K562 (cell line): ENCODE measurements at regions not wholly inside any gene's neighbourhood (a gene's known extent, or its start where the extent isn't known, plus 50 kb on each side); places are given as distances from the start of the nearest gene placed in this dataset.

ENCODE experiments used
- ATAC-seq: fragments of 200-7000 bp; cut with Tn5 transposase; 3 replicates; pipeline ENCODE4 v1.9.1; 2020; ENCODE audit warnings: moderate library complexity
- BruUV-seq: library from RNA; stranded (reverse); fragments of 400-500 nt; replicated peaks from 2 replicates; lab custom pipeline; 2021; lab: Mats Ljungman, UMichigan
- CTCF ChIA-PET: fragments of 300-600 bp; formaldehyde crosslinking; extraction: SDS; loops from one replicate; lab custom pipeline; 2021; ENCODE audit warnings: low intra/inter-chr PET ratio; lab: Yijun Ruan, JAX
- POLR2A ChIA-PET: fragments of 300-600, 350-650 bp; sonication (Branson Sonifier 250); formaldehyde crosslinking; extraction: SDS; loops from one replicate; lab custom pipeline; 2021; ENCODE audit warnings: antibody characterized with exemption, inconsistent platforms; lab: Yijun Ruan, JAX
- DNase-seq, 4 experiments: peaks; one replicate each; pipeline versions ENCODE4 v3.0.0 to v3.0.0-alpha.2; 2011 to 2018; ENCODE audit warnings: low spot score in 3 of 4, mixed read lengths in 3 of 4; ENCODE audit errors: extremely low read depth in 1 of 4
- FAIRE-seq: peaks from 2 replicates; lab custom pipeline; 2011; peaks lifted over from hg19 to GRCh38; lab: Jason Lieb, UNC
- H2AFZ ChIP-seq: 2 replicates; pipeline ENCODE4 v1.6.0; 2011; ENCODE audit warnings: low read depth, low read length, control low read depth, inconsistent platforms
- H3K27ac ChIP-seq: fragments of 200-600 bp; 3 replicates; pipeline ENCODE4 v1.8.0; 2011; ENCODE audit warnings: low read depth, mild to moderate bottlenecking, control low read depth, inconsistent platforms, low read length, moderate library complexity, mixed read lengths; ENCODE audit errors: extremely low read depth
- H3K27me3 ChIP-seq, 2 experiments: fragments of 300-600 bp in 1 of 2; 2 replicates in 1 of 2; 3 replicates in 1 of 2; pipeline versions ENCODE4 v1.6.0 to v1.8.0; 2011; ENCODE audit warnings: inconsistent platforms in 2 of 2, low read length in 2 of 2, mild to moderate bottlenecking in 1 of 2, mixed read lengths in 1 of 2, moderate library complexity in 1 of 2; ENCODE audit not compliant: control insufficient read depth in 2 of 2, insufficient read depth in 2 of 2
- H3K36me3 ChIP-seq: fragments of 300-600 bp; 3 replicates; pipeline ENCODE4 v1.8.0; 2011; ENCODE audit warnings: mild to moderate bottlenecking, low read length, inconsistent platforms; ENCODE audit not compliant: control insufficient read depth, insufficient read depth
- H3K4me1 ChIP-seq, 2 experiments: fragments of 200-600 bp in 1 of 2; replicated peaks in 1 of 2; 2 replicates in 1 of 2; 3 replicates in 1 of 2; pipeline versions ENCODE4 v1.5.1 to v1.8.0; 2011; ENCODE audit warnings: inconsistent platforms in 2 of 2, low read length in 2 of 2, mild to moderate bottlenecking in 1 of 2, mixed read lengths in 1 of 2, moderate library complexity in 1 of 2; ENCODE audit not compliant: control insufficient read depth in 2 of 2, insufficient read depth in 2 of 2
- H3K4me2 ChIP-seq: 2 replicates; pipeline ENCODE4 v1.6.1; 2011; ENCODE audit warnings: low read length, control low read depth, inconsistent platforms, mixed read lengths; ENCODE audit not compliant: insufficient read depth
- H3K4me3 ChIP-seq: fragments of 200-600 bp; sonication (generic), shearing (Covaris generic); 2 replicates; pipeline ENCODE4 v1.5.1; 2016; ENCODE audit warnings: control low read depth, inconsistent platforms
- H3K79me2 ChIP-seq: fragments of 200-600 bp; 3 replicates; pipeline ENCODE4 v1.8.0; 2011; ENCODE audit warnings: low read length, inconsistent platforms; ENCODE audit not compliant: control insufficient read depth, insufficient read depth
- H3K9ac ChIP-seq, 2 experiments: 2 replicates each; pipeline versions ENCODE4 v1.6.0 to v1.6.1; 2011; ENCODE audit warnings: low read depth in 2 of 2, low read length in 2 of 2, control low read depth in 1 of 2, inconsistent platforms in 1 of 2, mild to moderate bottlenecking in 1 of 2, mixed read lengths in 1 of 2; ENCODE audit not compliant: insufficient read depth in 1 of 2
- H3K9me1 ChIP-seq: one replicate; pipeline ENCODE4 v1.6.0; 2011; ENCODE audit warnings: inconsistent platforms, mild to moderate bottlenecking, low read length, moderate library complexity; ENCODE audit not compliant: control insufficient read depth, insufficient read depth
- H3K9me3 ChIP-seq: replicated peaks from 2 replicates; pipeline ENCODE4 v1.5.1; 2011; ENCODE audit warnings: low read depth, low read length, inconsistent platforms; ENCODE audit not compliant: control insufficient read depth, insufficient read depth
- H4K20me1 ChIP-seq: replicated peaks from 2 replicates; pipeline ENCODE4 v1.6.1; 2011; ENCODE audit warnings: low read length, inconsistent platforms, mixed read lengths; ENCODE audit not compliant: control insufficient read depth, insufficient read depth
- CBX1 ChIP-seq: sonication (generic); IDR thresholded peaks from 2 replicates; pipeline ENCODE4 v1.6.1; 2016; ENCODE audit warnings: antibody characterized with exemption, low read depth, mild to moderate bottlenecking
- DIDO1 ChIP-seq: fragments of 450-650 bp; IDR thresholded peaks from 2 replicates; pipeline ENCODE4 v1.6.1; 2016; ENCODE audit warnings: low read depth, missing biosample characterization, missing genetic modification characterization
- ETV6 ChIP-seq, 3 experiments: fragments of 150-350 bp in 1 of 3; sonication (generic) in 1 of 3; formaldehyde crosslinking in 1 of 3; IDR thresholded peaks; 2 replicates each; pipeline versions ENCODE4 v1.6.1 to v1.8.0; 2014 to 2022; ENCODE audit warnings: borderline replicate concordance in 2 of 3, low read depth in 2 of 3, antibody characterized with exemption in 1 of 3, low read length in 1 of 3, mild to moderate bottlenecking in 1 of 3, missing genetic modification reagents in 1 of 3
- ILK ChIP-seq: fragments of 450-650 bp; IDR thresholded peaks from 2 replicates; pipeline ENCODE4 v1.6.1; 2016; ENCODE audit warnings: missing genetic modification characterization, low read depth, mild to moderate bottlenecking, missing compliant biosample characterization, moderate library complexity, borderline replicate concordance
- LARP7 ChIP-seq: fragments of 450-650 bp; IDR thresholded peaks from 2 replicates; pipeline ENCODE4 v1.6.1; 2016
- MAFG ChIP-seq: fragments of 450-650 bp; conservative IDR thresholded peaks from 2 replicates; pipeline ENCODE4 v1.6.1; 2016; ENCODE audit warnings: missing genetic modification characterization, missing compliant biosample characterization
- TOE1 ChIP-seq, 2 experiments: fragments of 450-650 bp in 1 of 2; sonication (generic) in 1 of 2; formaldehyde crosslinking in 1 of 2; IDR thresholded peaks; 2 replicates each; pipeline versions ENCODE4 v1.7.1 to v1.8.0; 2016 to 2022; ENCODE audit warnings: borderline replicate concordance in 2 of 2, mild to moderate bottlenecking in 2 of 2, antibody characterized with exemption in 1 of 2, inconsistent platforms in 1 of 2, low read depth in 1 of 2, missing genetic modification reagents in 1 of 2, moderate library complexity in 1 of 2
- TSC22D4 ChIP-seq: fragments of 450-650 bp; IDR thresholded peaks from 2 replicates; pipeline ENCODE4 v1.6.1; 2016; ENCODE audit warnings: missing genetic modification characterization, missing biosample characterization, control low read depth
- ZNF644 ChIP-seq: fragments of 200-800 bp; sonication (Bioruptor generic); IDR thresholded peaks from 2 replicates; pipeline ENCODE4 v1.6.1; 2016; ENCODE audit warnings: low read depth, missing genetic modification characterization, missing compliant biosample characterization
- ZNF696 ChIP-seq: fragments of 250-450 bp; sonication (Bioruptor Pico); conservative IDR thresholded peaks from 2 replicates; pipeline ENCODE4 v1.4.0; 2020; ENCODE audit warnings: mild to moderate bottlenecking, moderate library complexity
- WGBS: fragments of 100-300 bp; shearing (Covaris generic); methylation state at CpG from one replicate; pipeline ENCODE4 v1.1.6; 2016; ENCODE audit warnings: low coverage, mixed read lengths; ENCODE audit not compliant: insufficient coverage; ENCODE audit errors: missing lambda C conversion rate; 5-methylcytosine and 5-hydroxymethylcytosine counted together
- in situ Hi-C: fragments of 300-500 bp; cut with MboI; formaldehyde crosslinking; loops from 4 replicates; pipeline ENCODE4 v1.15.0; 2018; ENCODE audit warnings: inconsistent platforms, mixed read lengths
- intact Hi-C: fragments of 100-400 bp; cut with micrococcal nuclease; formaldehyde crosslinking; loops from 2 replicates; pipeline ENCODE4 v1.14.2; 2022
- TF ChIP-seq, protein P1 (sequence below): fragments of 450-650 bp; IDR thresholded peaks from one replicate; pipeline ENCODE4 v1.6.1; 2018; ENCODE audit warnings: mild to moderate bottlenecking, moderate library complexity; ENCODE audit not compliant: partially characterized antibody
- TF ChIP-seq, protein P2 (sequence below): conservative IDR thresholded peaks from 2 replicates; pipeline ENCODE4 v1.6.1; 2011; ENCODE audit warnings: low read depth, mild to moderate bottlenecking, low read length; ENCODE audit not compliant: control insufficient read depth
- TF ChIP-seq, protein P3 (sequence below): IDR thresholded peaks from 3 replicates; pipeline ENCODE4 v1.6.1; 2011; ENCODE audit warnings: borderline replicate concordance, mild to moderate bottlenecking; ENCODE audit not compliant: insufficient read length, insufficient read depth

DNA sequence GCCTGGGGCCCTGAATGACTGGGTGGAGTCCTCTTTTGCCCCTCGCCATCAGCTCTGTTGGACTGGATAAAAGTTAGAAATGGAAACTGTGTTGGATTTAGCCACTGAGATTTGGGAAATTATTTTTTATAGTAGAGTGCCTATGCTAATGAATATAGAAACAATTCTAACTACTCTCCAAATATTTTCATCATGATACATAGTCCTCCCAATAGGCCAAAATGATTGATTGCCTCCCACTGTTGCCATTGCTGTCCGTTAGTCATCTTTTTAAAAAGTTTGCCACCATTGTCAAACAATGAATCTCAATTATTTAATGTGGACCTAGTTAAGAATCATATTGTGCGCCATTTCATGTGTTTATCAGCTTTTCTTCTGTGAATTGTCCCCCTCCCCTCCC is 417.0 kb downstream of the GALR1 start (continued):
- TF ChIP-seq LARP7 = no peak
- TF ChIP-seq, protein P1, sequence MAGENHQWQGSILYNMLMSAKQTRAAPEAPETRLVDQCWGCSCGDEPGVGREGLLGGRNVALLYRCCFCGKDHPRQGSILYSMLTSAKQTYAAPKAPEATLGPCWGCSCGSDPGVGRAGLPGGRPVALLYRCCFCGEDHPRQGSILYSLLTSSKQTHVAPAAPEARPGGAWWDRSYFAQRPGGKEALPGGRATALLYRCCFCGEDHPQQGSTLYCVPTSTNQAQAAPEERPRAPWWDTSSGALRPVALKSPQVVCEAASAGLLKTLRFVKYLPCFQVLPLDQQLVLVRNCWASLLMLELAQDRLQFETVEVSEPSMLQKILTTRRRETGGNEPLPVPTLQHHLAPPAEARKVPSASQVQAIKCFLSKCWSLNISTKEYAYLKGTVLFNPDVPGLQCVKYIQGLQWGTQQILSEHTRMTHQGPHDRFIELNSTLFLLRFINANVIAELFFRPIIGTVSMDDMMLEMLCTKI = no peak
- TF ChIP-seq TOE1 (IDR thresholded peaks at IDR 0.05; ENCODE audit: borderline replicate concordance) = no peak
- no peak for TF ChIP-seq TOE1 (CRISPR knock-in tag; IDR thresholded peaks at IDR 0.05; ENCODE audit: borderline replicate concordance, low read depth)
- TF ChIP-seq ILK (tag) = no peak
- no peak for TF ChIP-seq ETV6 (IDR thresholded peaks at IDR 0.05; ENCODE audit: borderline replicate concordance in 1 of 2, low read depth in 2 of 2, low read length in 1 of 2)
- no peak for TF ChIP-seq ETV6 (CRISPR knock-in tag; IDR thresholded peaks at IDR 0.05; ENCODE audit: borderline replicate concordance)
- TF ChIP-seq ZNF696 = no peak
- no peak for TF ChIP-seq DIDO1 (tag)

DNA sequence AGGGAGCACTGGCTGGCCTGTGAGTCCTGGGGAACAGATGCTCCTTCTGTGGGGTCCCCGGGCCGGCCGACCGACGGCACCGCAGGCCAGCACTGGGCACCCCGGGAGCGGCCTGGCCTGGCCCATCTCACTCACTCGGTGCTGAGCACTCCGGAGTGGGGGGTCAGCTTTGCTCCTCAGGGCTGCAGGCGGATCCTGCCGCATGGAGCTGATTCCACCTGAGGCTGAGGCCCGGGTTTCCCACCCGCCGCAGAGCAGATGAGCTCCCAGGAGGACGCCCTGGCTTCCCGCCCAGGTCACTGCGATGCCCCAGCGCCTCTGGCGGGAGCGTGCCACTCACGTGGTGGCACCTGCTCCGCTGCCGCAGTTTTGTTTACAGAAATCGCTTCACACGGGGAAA is 418.6 kb downstream of the GALR1 start:
- no peak for ATAC-seq
- Histone ChIP-seq H2AFZ (no peak overlapping the region), H3K9me3 (no peaks in the 10 kb centered on the region), H3K4me1 (no peaks in the 10 kb centered on the region), H3K4me2 (no peak overlapping the region), H3K27ac (no peak overlapping the region), H3K79me2 (no peaks in the 10 kb centered on the region), H3K9ac (no peak overlapping the region), H3K9me1 (no peaks in the 10 kb centered on the region), H3K36me3 (no peaks in the 10 kb centered on the region), H4K20me1 (no peaks in the 10 kb centered on the region), H3K27me3 (peaks cover 0 to 4% of the 10 kb centered on the region in 2 experiments; a peak in 2 of 5 replicates), H3K4me3 (no peak overlapping the region)
- 0% methylated on average over 9 of the region's 26 CpGs for WGBS
- ChIA-PET CTCF (no interaction called here), POLR2A (no interaction called here)
- no TSS peak for BruUV-seq
- intact Hi-C loops = no loop called here
- FAIRE-seq = no peak
- DNase-seq = no peak
- in situ Hi-C loops = no loop called here
- TF ChIP-seq, protein P2, sequence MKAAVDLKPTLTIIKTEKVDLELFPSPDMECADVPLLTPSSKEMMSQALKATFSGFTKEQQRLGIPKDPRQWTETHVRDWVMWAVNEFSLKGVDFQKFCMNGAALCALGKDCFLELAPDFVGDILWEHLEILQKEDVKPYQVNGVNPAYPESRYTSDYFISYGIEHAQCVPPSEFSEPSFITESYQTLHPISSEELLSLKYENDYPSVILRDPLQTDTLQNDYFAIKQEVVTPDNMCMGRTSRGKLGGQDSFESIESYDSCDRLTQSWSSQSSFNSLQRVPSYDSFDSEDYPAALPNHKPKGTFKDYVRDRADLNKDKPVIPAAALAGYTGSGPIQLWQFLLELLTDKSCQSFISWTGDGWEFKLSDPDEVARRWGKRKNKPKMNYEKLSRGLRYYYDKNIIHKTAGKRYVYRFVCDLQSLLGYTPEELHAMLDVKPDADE = no peak
- TF ChIP-seq ZNF644 (tag) (no peak), MAFG (tag) (no peak), CBX1 (no peak), TSC22D4 (no peak)
- TF ChIP-seq, protein P3, sequence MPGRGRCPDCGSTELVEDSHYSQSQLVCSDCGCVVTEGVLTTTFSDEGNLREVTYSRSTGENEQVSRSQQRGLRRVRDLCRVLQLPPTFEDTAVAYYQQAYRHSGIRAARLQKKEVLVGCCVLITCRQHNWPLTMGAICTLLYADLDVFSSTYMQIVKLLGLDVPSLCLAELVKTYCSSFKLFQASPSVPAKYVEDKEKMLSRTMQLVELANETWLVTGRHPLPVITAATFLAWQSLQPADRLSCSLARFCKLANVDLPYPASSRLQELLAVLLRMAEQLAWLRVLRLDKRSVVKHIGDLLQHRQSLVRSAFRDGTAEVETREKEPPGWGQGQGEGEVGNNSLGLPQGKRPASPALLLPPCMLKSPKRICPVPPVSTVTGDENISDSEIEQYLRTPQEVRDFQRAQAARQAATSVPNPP = no peak
